HG03108 (cell line): ENCODE measurements at regions not wholly inside any gene's neighbourhood (a gene's known extent, or its start where the extent isn't known, plus 50 kb on each side); places are given as distances from the start of the nearest gene placed in this dataset.
"Not testable (repeated sequence)": the region's sequence is repeated elsewhere in the genome, so short reads cannot be mapped to it uniquely, and the experiment has no call there.

ENCODE experiments used
- ATAC-seq: cut with Tn5 transposase; IDR thresholded peaks from one replicate; pipeline ENCODE4 v1.9.1; 2021; ENCODE audit warnings: moderate library complexity; ENCODE audit not compliant: unreplicated experiment

- no peak for ATAC-seq
These were observed 285.4 kb upstream of the HS6ST1 start for GRCh38 chr2:128604045-128604444.

DNA sequence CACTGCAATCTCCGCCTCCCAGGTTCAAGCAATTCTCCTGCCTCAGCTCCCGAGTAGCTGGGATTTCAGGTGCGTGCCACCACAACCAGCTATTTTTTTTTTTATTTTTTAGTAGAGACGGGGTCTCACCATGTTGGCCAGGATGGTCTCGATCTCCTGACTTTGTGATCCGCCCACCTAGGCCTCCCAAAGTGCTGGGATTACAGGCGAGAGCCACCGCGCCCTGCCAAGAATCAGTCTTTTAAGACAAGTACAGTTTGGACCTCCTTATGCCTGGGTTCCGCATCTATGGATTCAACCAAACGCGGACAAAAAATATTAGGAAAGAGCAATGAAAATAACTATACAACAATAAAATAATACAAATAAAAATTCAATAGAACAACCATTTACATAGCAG, 285.9 kb upstream of the HS6ST1 start:
- not testable (repeated sequence) for ATAC-seq

- ATAC-seq, result no peak
These were observed 286.8 kb upstream of the HS6ST1 start for GRCh38 chr2:128605421-128605820.

- ATAC-seq, result no peak
These were observed 287.3 kb upstream of the HS6ST1 start for GRCh38 chr2:128605931-128606330.

- no peak for ATAC-seq
These were observed 288.2 kb upstream of the HS6ST1 start for GRCh38 chr2:128606837-128607236.

DNA sequence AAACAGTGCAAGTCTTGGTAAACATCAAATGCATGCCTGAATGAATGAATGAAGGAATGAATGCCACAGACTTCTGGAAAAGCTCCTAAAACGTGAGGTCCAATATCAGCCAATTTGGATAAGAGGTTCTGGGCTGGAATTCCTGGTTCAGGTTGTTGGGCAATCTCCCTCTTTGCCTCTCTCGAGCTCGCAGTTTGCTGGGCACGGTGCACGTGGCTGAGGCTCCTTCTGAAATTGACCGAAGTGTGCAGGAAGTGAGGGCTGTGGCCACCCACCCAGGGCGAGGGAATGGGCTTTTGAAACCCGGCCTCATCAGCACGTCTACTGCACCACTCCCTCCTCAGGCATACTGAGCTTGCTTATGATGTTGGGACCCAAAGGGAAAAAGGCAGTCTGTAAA, 288.8 kb upstream of the HS6ST1 start:
- no peak for ATAC-seq

DNA sequence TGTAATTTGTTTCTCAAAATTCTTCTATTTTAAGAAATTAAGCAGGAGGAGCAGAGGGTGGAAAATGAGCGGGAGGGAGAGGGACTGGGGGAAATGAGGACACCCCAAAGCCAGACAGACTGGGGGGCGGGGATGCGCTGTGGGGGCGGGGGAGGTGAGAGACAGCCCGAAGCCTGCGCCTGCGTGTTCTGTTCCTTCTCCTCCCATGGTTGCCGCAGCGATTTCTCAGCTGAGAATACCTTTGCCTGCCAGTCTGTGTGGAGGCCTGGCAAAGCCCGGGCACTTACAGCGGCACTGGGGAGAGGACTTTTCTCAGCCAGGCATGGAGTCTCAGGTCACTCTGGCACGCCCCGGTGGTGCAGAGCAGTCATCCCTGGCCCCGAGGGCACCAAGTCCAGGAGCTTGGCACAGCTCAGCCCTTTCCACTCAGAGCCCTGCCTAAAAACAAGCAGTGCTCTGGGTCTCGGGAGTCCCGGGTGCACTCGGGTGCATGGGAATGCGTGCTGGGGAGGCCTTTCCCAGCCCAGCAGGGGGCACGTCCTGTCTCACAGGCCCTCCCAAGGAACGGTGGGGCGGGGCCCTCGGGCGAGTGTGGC, 289.3 kb upstream of the HS6ST1 start:
- ATAC-seq, result no peak

- ATAC-seq, result no peak
These were observed 290.5 kb upstream of the HS6ST1 start for GRCh38 chr2:128608921-128609880.

GRCh38 chr2:128610496-128610895, 291.8 kb upstream of the HS6ST1 start:
- ATAC-seq, result no peak

- ATAC-seq, result no peak
These were observed 293.0 kb upstream of the HS6ST1 start for GRCh38 chr2:128611421-128612320.

- no peak for ATAC-seq
These were observed 294.0 kb upstream of the HS6ST1 start for GRCh38 chr2:128612628-128613027.

- no peak for ATAC-seq
These were observed 294.7 kb upstream of the HS6ST1 start for GRCh38 chr2:128613351-128613750.

GRCh38 chr2:128613876-128614275, 295.2 kb upstream of the HS6ST1 start:
- no peak for ATAC-seq

GRCh38 chr2:128614907-128615306, 296.2 kb upstream of the HS6ST1 start:
- not testable (repeated sequence) for ATAC-seq

DNA sequence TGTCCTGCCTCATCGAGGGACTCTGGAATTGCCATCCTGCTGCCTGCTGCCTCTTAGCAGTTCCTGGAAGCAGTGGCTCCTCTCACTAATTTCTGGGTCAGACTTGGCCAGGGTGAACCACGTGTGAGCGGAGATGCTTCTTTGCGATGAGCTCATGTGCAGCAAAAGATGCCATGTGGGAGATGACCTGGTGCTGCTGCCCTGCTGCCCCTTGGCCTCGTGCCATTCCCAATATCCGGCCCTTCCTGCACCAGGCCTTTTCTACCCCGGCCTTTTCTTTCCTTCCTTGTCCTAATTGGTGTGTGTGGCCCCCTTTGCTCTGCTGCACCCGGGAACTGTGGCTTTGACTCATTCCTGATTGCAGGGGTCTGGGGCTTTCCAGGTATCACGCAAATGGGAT, 296.9 kb upstream of the HS6ST1 start:
- ATAC-seq, result no peak

- no peak for ATAC-seq
These were observed 298.4 kb upstream of the HS6ST1 start for GRCh38 chr2:128617029-128617590.

- no peak for ATAC-seq
These were observed 299.0 kb upstream of the HS6ST1 start for GRCh38 chr2:128617661-128618060.

DNA sequence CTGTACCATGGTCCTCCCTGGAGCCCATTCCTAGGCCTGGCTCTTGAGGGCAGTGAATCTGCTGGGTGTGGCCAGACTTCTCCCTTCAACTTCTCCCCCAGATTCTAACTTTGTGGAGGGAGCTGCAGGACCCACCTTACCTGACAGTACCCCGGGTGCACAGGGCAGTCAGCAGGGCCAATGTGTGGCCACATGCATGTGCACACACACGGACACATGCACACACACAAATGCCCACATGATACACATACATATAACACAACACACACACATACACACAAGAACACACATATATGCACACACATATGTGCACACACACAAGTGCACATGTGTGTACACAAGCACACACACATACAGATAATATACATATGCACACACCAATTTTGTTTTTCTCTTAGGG, 300.0 kb upstream of the HS6ST1 start:
- ATAC-seq, result no peak

DNA sequence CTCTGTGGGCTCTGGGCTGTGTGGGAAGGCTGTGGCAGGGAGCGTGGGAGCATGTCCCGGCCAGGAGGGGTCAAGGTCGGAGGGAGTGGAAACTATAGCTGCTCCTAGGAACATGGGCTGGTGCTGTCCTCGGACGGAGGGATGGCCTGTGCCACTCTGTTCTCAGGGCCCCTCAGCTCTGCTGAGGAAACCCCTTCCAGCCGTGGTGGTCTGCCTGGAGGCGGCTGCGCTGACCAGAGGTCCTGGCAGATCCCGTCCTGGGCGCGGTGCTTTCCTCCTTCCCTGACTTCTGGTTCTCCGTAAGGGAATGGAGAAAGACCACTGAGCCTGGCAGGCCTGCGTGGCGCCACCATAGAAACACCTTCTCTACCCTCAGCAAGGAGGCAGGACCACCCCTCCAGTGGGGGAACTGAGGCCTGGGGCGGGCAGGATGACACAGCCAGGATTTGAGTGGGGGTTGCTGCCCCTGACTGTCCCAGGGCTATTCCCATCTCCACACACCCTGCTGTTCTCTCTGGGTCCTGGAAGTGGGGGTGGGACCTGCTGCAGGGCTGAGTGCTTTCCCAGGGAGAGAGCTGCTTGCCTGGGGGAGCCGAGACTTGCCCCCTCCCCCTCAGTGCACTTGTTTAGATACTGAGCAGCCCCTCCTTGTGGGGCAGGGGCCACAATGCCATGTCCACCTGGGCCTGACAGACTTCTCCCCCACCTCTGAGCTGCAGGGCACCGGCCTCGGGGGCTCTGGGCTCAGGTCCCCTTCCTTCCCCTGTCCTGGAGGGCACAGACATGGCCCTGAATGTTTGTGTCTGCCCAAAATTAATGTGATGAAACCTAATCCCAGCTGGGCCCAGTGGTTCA, 301.0 kb upstream of the HS6ST1 start:
- no peak for ATAC-seq

GRCh38 chr2:128621074-128621473, 302.4 kb upstream of the HS6ST1 start:
- ATAC-seq, result no peak
